Calu3 (cell line): ENCODE measurements at regions not wholly inside any gene's neighbourhood (a gene's known extent, or its start where the extent isn't known, plus 50 kb on each side); places are given as distances from the start of the nearest gene placed in this dataset.

ENCODE experiments used
- BruUV-seq: library from RNA; stranded (reverse); fragments of 400-500 nt; replicated peaks from 2 replicates; lab custom pipeline; 2021; lab: Mats Ljungman, UMichigan
- CTCF ChIA-PET: fragments of 300-600 bp; sonication (Branson Sonifier 250); formaldehyde crosslinking; loops from one replicate; lab custom pipeline; 2022; ENCODE audit warnings: antibody characterized with exemption; lab: Charles Lee
- DNase-seq: peaks from one replicate; pipeline ENCODE4 v3.0.0; 2022
- H3K27ac Mint-ChIP-seq: one replicate; pipeline ENCODE4 v1.8.0; 2022; ENCODE audit warnings: mixed read lengths; ENCODE audit not compliant: unreplicated experiment
- H3K27me3 Mint-ChIP-seq: one replicate; pipeline ENCODE4 v1.8.0; 2022; ENCODE audit warnings: mixed read lengths; ENCODE audit not compliant: unreplicated experiment
- H3K36me3 Mint-ChIP-seq: one replicate; pipeline ENCODE4 v1.8.0; 2022; ENCODE audit warnings: mild to moderate bottlenecking, moderate library complexity, mixed read lengths; ENCODE audit not compliant: insufficient read depth, unreplicated experiment
- H3K4me1 Mint-ChIP-seq: one replicate; pipeline ENCODE4 v1.8.0; 2022; ENCODE audit warnings: mild to moderate bottlenecking, low read depth, mixed read lengths; ENCODE audit not compliant: unreplicated experiment
- H3K4me3 Mint-ChIP-seq: one replicate; pipeline ENCODE4 v1.8.0; 2022; ENCODE audit warnings: mild to moderate bottlenecking, low read depth, moderate library complexity, mixed read lengths; ENCODE audit not compliant: unreplicated experiment
- H3K9me3 Mint-ChIP-seq: one replicate; pipeline ENCODE4 v1.8.0; 2022; ENCODE audit warnings: low read depth, mixed read lengths; ENCODE audit not compliant: unreplicated experiment
- intact Hi-C: fragments of 100-400 bp; cut with micrococcal nuclease; formaldehyde crosslinking; loops from one replicate; pipeline ENCODE4 v1.10.0; 2022; ENCODE audit not compliant: unreplicated experiment
- TF ChIP-seq, protein P1 (sequence below): fragments of 200-600 bp; IDR thresholded peaks from one replicate; pipeline ENCODE4 v1.8.0; 2022; ENCODE audit warnings: antibody characterized with exemption; ENCODE audit not compliant: unreplicated experiment

- Mint-ChIP-seq H3K4me3 (no peak overlapping the region), H3K27me3 (no peaks in the 10 kb centered on the region), H3K9me3 (no peaks in the 10 kb centered on the region), H3K27ac (no peak overlapping the region), H3K4me1 (no peaks in the 10 kb centered on the region), H3K36me3 (no peaks in the 10 kb centered on the region)
- CTCF ChIA-PET, result no interaction called here
- no peak for DNase-seq
- intact Hi-C loops, result no loop called here
- no TSS peak for BruUV-seq
- TF ChIP-seq, protein P1, sequence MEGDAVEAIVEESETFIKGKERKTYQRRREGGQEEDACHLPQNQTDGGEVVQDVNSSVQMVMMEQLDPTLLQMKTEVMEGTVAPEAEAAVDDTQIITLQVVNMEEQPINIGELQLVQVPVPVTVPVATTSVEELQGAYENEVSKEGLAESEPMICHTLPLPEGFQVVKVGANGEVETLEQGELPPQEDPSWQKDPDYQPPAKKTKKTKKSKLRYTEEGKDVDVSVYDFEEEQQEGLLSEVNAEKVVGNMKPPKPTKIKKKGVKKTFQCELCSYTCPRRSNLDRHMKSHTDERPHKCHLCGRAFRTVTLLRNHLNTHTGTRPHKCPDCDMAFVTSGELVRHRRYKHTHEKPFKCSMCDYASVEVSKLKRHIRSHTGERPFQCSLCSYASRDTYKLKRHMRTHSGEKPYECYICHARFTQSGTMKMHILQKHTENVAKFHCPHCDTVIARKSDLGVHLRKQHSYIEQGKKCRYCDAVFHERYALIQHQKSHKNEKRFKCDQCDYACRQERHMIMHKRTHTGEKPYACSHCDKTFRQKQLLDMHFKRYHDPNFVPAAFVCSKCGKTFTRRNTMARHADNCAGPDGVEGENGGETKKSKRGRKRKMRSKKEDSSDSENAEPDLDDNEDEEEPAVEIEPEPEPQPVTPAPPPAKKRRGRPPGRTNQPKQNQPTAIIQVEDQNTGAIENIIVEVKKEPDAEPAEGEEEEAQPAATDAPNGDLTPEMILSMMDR, result no peak
These were observed 107.1 kb upstream of the WSCD2 start for GRCh38 chr12:108021949-108022522.

GRCh38 chr12:108029051-108029835 is 99.8 kb upstream of the WSCD2 start:
- no peak overlapping the region for H3K27ac Mint-ChIP-seq
- DNase-seq, result no peak
- CTCF ChIA-PET, result no interaction called here
- intact Hi-C loops, result no loop called here
- TF ChIP-seq, protein P1, result no peak
- BruUV-seq, result no TSS peak
- H3K9me3 Mint-ChIP-seq, result no peaks in the 10 kb centered on the region
- no peaks in the 10 kb centered on the region for H3K36me3 Mint-ChIP-seq
- peaks cover 44% of the 10 kb centered on the region for H3K27me3 Mint-ChIP-seq
- no peaks in the 10 kb centered on the region for H3K4me1 Mint-ChIP-seq
- H3K4me3 Mint-ChIP-seq, result no peak overlapping the region

DNA sequence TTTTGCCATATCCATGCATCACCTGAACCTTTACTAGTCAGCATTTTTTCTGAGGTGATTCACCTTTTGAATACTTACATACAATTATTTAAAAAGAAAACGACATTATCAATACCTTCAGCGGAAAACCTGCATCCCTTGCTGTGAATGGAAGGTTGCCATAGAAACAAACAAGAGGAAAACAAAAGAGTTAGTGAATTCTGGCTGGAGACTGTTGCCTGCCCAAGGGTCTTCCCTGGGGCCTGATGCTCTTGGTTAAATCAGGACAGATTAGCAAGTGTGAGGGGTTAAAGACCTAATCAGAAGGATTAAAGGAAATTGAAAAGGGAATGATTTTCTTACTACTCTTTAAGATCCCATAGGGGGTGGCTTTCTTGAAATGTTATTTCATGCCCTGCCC is 96.0 kb upstream of the WSCD2 start:
- Mint-ChIP-seq H3K4me1 (no peaks in the 10 kb centered on the region), H3K4me3 (no peak overlapping the region), H3K27ac (no peak overlapping the region), H3K9me3 (no peaks in the 10 kb centered on the region), H3K36me3 (no peaks in the 10 kb centered on the region), H3K27me3 (peaks cover 54% of the 10 kb centered on the region)
- DNase-seq, result no peak
- no TSS peak for BruUV-seq
- intact Hi-C loops, result no loop called here
- CTCF ChIA-PET, result no interaction called here
- TF ChIP-seq, protein P1, result no peak

DNA sequence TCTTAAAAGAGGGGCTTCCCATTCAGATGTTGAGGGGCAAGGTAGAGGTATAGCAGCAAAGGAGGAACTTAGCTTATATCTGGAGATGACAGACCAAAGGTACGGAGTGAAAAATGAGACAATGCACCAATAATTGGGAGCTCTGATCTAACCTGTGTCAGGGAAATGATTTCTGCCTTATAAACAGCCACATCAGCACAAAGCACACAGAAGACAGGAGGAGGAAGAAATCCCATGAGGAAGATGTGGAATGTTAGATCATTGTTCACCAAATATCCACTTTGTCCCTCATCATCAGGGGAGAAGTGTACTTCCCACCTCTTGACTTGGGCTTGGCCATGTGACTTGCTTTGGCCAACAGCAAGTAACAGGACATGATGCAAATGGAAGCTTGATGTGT is 93.7 kb upstream of the WSCD2 start:
- TF ChIP-seq, protein P1, result no peak
- BruUV-seq, result no TSS peak
- H3K36me3 Mint-ChIP-seq, result no peaks in the 10 kb centered on the region
- no peaks in the 10 kb centered on the region for H3K4me1 Mint-ChIP-seq
- intact Hi-C loops, result no loop called here
- H3K27ac Mint-ChIP-seq, result no peak overlapping the region
- peaks cover 46% of the 10 kb centered on the region for H3K27me3 Mint-ChIP-seq
- no peak overlapping the region for H3K4me3 Mint-ChIP-seq
- H3K9me3 Mint-ChIP-seq, result no peaks in the 10 kb centered on the region
- CTCF ChIA-PET, result no interaction called here
- no peak for DNase-seq
